ENCODE measurements at regions not wholly inside any gene's neighbourhood (a gene's known extent, or its start where the extent isn't known, plus 50 kb on each side); places are given as distances from the start of the nearest gene placed in this dataset.

DNA sequence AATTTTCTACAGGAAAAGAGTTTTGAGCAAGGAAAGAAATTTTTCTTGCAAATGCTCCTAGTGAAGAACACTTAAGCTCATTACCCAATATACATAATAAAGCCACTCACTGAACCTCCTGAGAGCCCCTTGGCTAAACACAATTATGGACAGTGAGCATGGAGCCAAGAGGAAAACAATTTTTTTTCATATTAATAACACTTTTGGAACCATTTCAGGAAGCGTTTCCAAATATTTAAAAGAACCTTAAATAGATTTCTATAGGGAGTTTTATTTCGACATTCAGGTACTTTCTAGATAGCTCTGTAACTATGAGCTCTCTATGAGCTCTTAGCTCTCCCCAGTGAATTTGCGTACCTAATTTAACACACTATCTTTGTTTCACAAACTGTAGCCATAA, 581.1 kb downstream of the ZNF385D start:
- TF ChIP-seq, protein P1, sequence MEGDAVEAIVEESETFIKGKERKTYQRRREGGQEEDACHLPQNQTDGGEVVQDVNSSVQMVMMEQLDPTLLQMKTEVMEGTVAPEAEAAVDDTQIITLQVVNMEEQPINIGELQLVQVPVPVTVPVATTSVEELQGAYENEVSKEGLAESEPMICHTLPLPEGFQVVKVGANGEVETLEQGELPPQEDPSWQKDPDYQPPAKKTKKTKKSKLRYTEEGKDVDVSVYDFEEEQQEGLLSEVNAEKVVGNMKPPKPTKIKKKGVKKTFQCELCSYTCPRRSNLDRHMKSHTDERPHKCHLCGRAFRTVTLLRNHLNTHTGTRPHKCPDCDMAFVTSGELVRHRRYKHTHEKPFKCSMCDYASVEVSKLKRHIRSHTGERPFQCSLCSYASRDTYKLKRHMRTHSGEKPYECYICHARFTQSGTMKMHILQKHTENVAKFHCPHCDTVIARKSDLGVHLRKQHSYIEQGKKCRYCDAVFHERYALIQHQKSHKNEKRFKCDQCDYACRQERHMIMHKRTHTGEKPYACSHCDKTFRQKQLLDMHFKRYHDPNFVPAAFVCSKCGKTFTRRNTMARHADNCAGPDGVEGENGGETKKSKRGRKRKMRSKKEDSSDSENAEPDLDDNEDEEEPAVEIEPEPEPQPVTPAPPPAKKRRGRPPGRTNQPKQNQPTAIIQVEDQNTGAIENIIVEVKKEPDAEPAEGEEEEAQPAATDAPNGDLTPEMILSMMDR (conservative IDR thresholded peaks at IDR 0.05 in 1 of 2, IDR thresholded peaks at IDR 0.05 in 1 of 2; ENCODE audit: low read depth in 1 of 2, low read length in 2 of 2), result no peak
- no peak for TF ChIP-seq EZH2 (IDR thresholded peaks at IDR 0.05; ENCODE audit: low read length, missing control alignments)

Data from fibroblast of lung (primary cell).